ENCODE measurements at regions not wholly inside any gene's neighbourhood (a gene's known extent, or its start where the extent isn't known, plus 50 kb on each side); places are given as distances from the start of the nearest gene placed in this dataset.
"Not testable (repeated sequence)": the region's sequence is repeated elsewhere in the genome, so short reads cannot be mapped to it uniquely, and the experiment has no call there.

DNA sequence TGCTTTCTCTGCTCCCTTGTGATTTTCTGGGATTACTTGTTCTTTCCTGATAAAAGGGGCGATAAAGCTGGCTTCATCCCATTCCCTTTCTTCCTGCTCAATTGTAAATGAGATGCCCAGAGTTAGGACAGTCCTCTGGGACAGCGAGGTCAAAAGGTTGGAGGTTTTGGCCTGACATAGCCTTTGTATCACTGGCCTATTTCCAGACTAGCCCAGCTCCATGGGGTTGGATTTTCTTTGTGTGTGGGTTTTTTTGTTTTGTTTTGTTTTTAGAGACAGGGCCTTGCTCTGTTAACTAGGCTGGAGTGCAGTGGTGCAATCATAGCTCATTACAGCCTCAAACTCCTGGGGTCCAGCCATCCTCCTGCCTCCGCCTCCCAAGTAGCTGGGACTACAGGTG, 57.8 kb downstream of the NPIPB11 start:
- H3K4me2 ChIP-seq (ENCODE audit: low read length); H2AFZ ChIP-seq (ENCODE audit: low read length); H4K20me1 ChIP-seq (ENCODE audit: insufficient read depth, low read length); DNase-seq (ENCODE audit: low spot score); H3K4me3 ChIP-seq (ENCODE audit: low read depth, low read length, poor library complexity, severe bottlenecking); H3K36me3 ChIP-seq (ENCODE audit: insufficient read depth, low read length); BruUV-seq (replicated peaks); H3K9me2 ChIP-seq (ENCODE audit: insufficient read depth, low read length); H3K9me3 ChIP-seq (ENCODE audit: low read length); H3K27ac ChIP-seq (ENCODE audit: low read depth, low read length, poor library complexity, severe bottlenecking); CTCF ChIA-PET (ENCODE audit: unreplicated experiment); H3K79me2 ChIP-seq (ENCODE audit: insufficient read depth, low read depth, low read length); intact Hi-C loops (cut with micrococcal nuclease; ENCODE audit: unreplicated experiment); POLR2A ChIA-PET: not testable (repeated sequence)
- peaks cover 45% of the 10 kb centered on the region for H3K4me1 ChIP-seq (ENCODE audit: insufficient read depth, low read length, poor library complexity, severe bottlenecking)

DNA sequence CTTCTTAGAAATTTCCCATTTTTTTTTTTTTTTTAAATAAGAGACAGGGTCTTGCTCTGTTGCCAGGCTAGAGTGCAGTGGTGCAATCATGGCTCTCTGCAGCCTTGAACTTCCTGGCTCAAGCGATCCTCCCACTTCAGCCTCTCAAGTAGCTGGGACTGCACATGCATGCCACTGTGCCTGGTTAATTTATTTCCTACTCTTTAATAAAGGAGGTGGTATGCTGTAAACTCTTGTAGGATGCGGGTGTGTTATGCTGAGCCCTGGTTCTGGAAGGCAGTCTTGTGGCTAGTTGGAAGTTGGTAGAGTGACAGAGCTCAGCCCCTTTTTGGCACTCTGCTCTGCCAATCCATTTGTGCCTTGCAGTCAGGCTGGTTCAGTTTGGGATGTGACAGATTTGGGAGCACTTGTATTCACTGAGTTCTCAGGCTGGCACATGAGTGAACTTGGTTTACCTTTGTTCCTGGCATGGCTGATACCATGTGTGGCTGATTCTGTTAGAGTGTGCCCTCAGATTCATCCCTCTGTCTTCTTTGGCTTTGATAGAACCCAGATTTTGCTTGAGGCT, 58.3 kb downstream of the NPIPB11 start:
- H3K9me3 ChIP-seq (ENCODE audit: low read length); H3K4me3 ChIP-seq (ENCODE audit: low read depth, low read length, poor library complexity, severe bottlenecking); H3K36me3 ChIP-seq (ENCODE audit: insufficient read depth, low read length); H4K20me1 ChIP-seq (ENCODE audit: insufficient read depth, low read length); H3K9me2 ChIP-seq (ENCODE audit: insufficient read depth, low read length); CTCF ChIA-PET (ENCODE audit: unreplicated experiment); H2AFZ ChIP-seq (ENCODE audit: low read length); intact Hi-C loops (cut with micrococcal nuclease; ENCODE audit: unreplicated experiment); BruUV-seq (replicated peaks); H3K79me2 ChIP-seq (ENCODE audit: insufficient read depth, low read depth, low read length); DNase-seq (ENCODE audit: low spot score): not testable (repeated sequence)
- POLR2A ChIA-PET: interaction anchor here (0.7 to 1.0 kb wide), 2 partner anchors 8 to 12 kb away, joined by 3 read pairs; no protein-coding TSS in a partner anchor
- Histone ChIP-seq H3K4me1 (ENCODE audit: insufficient read depth, low read length, poor library complexity, severe bottlenecking) (peaks cover 49% of the 10 kb centered on the region), H3K4me2 (ENCODE audit: low read length) (0 out of 2 replicates have a peak overlapping the region, but pooled peaks have one; percentile 32), H3K27ac (ENCODE audit: low read depth, low read length, poor library complexity, severe bottlenecking) (peak overlapping the region; percentile 87)

DNA sequence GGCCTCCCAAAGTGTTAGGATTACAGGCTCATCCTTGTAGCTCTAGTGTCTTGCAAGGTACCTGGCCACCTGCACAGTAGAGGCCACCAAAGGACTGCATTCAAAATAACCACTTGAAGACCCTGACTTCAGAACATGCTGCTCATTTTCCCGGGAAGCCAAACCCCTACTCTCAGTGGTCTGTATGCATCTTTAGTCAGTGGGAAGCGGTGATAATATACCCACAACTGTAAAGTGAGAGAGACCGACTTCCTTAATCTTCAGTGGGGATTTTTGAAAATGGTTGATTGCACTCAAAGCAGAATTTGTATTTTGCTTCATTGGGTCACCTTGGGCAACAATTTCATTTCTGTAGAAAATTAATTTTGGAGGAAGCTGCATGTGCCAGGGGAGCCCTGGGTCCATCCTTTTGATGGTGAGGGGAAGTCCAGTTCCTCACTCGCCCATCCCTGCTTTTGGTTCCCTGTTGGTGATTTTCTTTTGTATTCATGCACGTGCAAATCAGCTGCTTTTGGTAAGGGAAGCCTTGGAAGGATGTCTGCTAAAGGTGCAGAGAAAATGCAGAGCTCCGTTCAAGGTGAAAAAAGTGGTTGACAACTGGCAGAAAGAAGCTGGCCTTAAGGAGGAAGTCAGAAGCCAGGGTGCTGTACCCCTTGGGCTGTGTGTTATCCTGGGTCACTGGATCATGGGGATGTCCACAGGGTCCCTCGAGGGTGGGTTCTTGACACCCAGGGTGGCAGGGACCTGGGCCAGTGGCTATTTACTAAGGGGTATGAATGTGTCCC, 59.5 kb downstream of the NPIPB11 start:
- POLR2A ChIA-PET: interaction anchor here (1.0 kb wide), 1 partner anchor 10 kb away, joined by 3 read pairs; no protein-coding TSS in a partner anchor
- H3K4me2 ChIP-seq (ENCODE audit: low read length): peak overlapping the region; percentile 41; the same call in 1 of the 2 replicates
- CTCF ChIA-PET (ENCODE audit: unreplicated experiment); H3K79me2 ChIP-seq (ENCODE audit: insufficient read depth, low read depth, low read length); H2AFZ ChIP-seq (ENCODE audit: low read length); BruUV-seq (replicated peaks); H3K4me3 ChIP-seq (ENCODE audit: low read depth, low read length, poor library complexity, severe bottlenecking); H3K36me3 ChIP-seq (ENCODE audit: insufficient read depth, low read length); intact Hi-C loops (cut with micrococcal nuclease; ENCODE audit: unreplicated experiment); H3K9me2 ChIP-seq (ENCODE audit: insufficient read depth, low read length); H4K20me1 ChIP-seq (ENCODE audit: insufficient read depth, low read length); H3K9me3 ChIP-seq (ENCODE audit: low read length): not testable (repeated sequence)
- peak overlapping the region; percentile 87 for H3K27ac ChIP-seq (ENCODE audit: low read depth, low read length, poor library complexity, severe bottlenecking)
- peaks cover 61% of the 10 kb centered on the region for H3K4me1 ChIP-seq (ENCODE audit: insufficient read depth, low read length, poor library complexity, severe bottlenecking)
- DNase-seq (ENCODE audit: low spot score): peak; percentile 52

DNA sequence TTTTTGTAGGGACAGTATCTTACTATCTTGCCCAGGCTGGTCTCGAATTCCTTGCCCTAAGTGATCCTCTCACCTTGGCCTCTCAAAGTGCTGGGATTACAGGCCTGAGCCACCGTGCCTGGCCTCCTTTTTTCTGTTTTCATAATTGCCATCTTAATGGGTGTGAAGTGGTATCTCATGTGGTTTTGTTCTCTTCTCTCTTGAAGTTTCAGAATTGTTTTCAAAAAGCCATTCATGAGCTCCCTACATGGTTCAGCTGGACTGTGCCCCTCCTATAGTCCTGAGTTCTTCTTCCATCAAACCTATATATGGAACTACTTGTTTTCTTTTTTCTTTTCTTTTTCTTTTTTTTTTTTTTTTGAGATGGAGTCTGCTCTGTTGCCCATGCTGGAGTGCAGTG, 60.3 kb downstream of the NPIPB11 start:
- CTCF ChIA-PET (ENCODE audit: unreplicated experiment): not testable (repeated sequence)

DNA sequence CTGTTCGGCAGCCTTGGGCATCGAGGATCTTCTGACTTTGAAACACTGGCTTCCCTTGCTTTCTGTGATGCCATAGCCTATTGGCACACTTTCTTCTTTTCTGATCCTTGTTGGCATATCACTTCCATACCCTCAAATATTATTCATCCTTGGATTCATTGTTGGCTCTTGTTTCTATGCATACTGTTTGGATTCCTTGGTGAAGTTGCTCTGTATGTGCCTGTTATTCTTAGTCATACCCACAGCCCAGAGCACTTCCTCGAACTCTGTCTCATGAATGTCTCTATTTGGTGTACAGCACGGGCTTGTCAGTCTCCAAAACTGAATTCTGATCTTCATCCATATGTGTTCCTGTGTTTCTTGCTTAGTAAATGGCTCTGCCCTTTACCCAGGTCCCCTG, 63.6 kb downstream of the NPIPB11 start:
- H4K20me1 ChIP-seq (ENCODE audit: insufficient read depth, low read length); BruUV-seq (replicated peaks); POLR2A ChIA-PET; intact Hi-C loops (cut with micrococcal nuclease; ENCODE audit: unreplicated experiment); H2AFZ ChIP-seq (ENCODE audit: low read length); H3K27ac ChIP-seq (ENCODE audit: low read depth, low read length, poor library complexity, severe bottlenecking); DNase-seq (ENCODE audit: low spot score); H3K36me3 ChIP-seq (ENCODE audit: insufficient read depth, low read length); H3K4me3 ChIP-seq (ENCODE audit: low read depth, low read length, poor library complexity, severe bottlenecking); H3K9me2 ChIP-seq (ENCODE audit: insufficient read depth, low read length); H3K9me3 ChIP-seq (ENCODE audit: low read length); CTCF ChIA-PET (ENCODE audit: unreplicated experiment); H3K79me2 ChIP-seq (ENCODE audit: insufficient read depth, low read depth, low read length): not testable (repeated sequence)
- Histone ChIP-seq H3K4me1 (ENCODE audit: insufficient read depth, low read length, poor library complexity, severe bottlenecking) (peaks cover 78% of the 10 kb centered on the region), H3K4me2 (ENCODE audit: low read length) (0 out of 2 replicates have a peak overlapping the region, but pooled peaks have one; percentile 22)

More for the DNA sequence above, 60.3 kb downstream of the NPIPB11 start:
- H3K36me3 ChIP-seq (ENCODE audit: insufficient read depth, low read length); H4K20me1 ChIP-seq (ENCODE audit: insufficient read depth, low read length); BruUV-seq (replicated peaks); H3K79me2 ChIP-seq (ENCODE audit: insufficient read depth, low read depth, low read length); H3K9me2 ChIP-seq (ENCODE audit: insufficient read depth, low read length); H2AFZ ChIP-seq (ENCODE audit: low read length); DNase-seq (ENCODE audit: low spot score); H3K4me2 ChIP-seq (ENCODE audit: low read length); H3K4me3 ChIP-seq (ENCODE audit: low read depth, low read length, poor library complexity, severe bottlenecking); POLR2A ChIA-PET; intact Hi-C loops (cut with micrococcal nuclease; ENCODE audit: unreplicated experiment); H3K9me3 ChIP-seq (ENCODE audit: low read length): not testable (repeated sequence)
- H3K27ac ChIP-seq (ENCODE audit: low read depth, low read length, poor library complexity, severe bottlenecking): peak overlapping the region; percentile 87
- peaks cover 69% of the 10 kb centered on the region for H3K4me1 ChIP-seq (ENCODE audit: insufficient read depth, low read length, poor library complexity, severe bottlenecking)

DNA sequence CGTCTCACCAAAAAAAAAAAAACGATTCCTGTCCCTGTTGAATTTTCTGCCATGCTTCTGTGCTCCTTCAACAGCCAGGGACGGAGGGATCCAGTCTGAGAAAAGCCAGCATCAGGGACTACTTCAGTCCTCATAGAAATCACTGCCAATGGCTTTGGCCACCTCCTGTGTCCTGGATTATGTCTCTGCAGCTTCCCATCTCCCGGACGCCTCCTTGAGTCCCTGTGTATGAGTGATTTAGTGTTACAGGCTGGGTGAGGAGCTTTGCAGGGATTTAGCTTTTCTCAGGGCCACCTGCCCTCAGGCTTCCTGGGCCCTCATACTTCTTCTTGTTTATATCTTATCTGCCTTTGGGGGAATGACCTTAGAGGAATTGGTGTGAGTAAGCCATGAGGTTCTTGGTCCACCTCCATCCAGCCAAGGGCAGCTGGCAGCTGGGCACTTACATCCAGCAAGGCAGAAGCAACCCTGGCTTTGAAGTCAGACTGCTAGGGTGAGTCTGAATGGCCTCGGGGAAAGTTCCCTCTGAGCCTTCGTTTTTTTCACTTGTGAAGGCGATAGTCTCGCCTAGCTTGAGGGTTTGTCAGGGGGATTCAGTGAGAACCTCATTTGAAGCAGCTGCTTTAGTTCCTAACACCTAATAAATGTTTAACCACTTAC, 65.6 kb downstream of the NPIPB11 start:
- CTCF ChIA-PET (ENCODE audit: unreplicated experiment); H3K9me2 ChIP-seq (ENCODE audit: insufficient read depth, low read length); DNase-seq (ENCODE audit: low spot score); H4K20me1 ChIP-seq (ENCODE audit: insufficient read depth, low read length); H3K79me2 ChIP-seq (ENCODE audit: insufficient read depth, low read depth, low read length); BruUV-seq (replicated peaks); H3K36me3 ChIP-seq (ENCODE audit: insufficient read depth, low read length); H2AFZ ChIP-seq (ENCODE audit: low read length); H3K9me3 ChIP-seq (ENCODE audit: low read length); POLR2A ChIA-PET; H3K4me3 ChIP-seq (ENCODE audit: low read depth, low read length, poor library complexity, severe bottlenecking); intact Hi-C loops (cut with micrococcal nuclease; ENCODE audit: unreplicated experiment): not testable (repeated sequence)
- peak overlapping the region; percentile 85 for H3K27ac ChIP-seq (ENCODE audit: low read depth, low read length, poor library complexity, severe bottlenecking)
- peaks cover 80% of the 10 kb centered on the region for H3K4me1 ChIP-seq (ENCODE audit: insufficient read depth, low read length, poor library complexity, severe bottlenecking)
- peak overlapping the region; percentile 28 for H3K4me2 ChIP-seq (ENCODE audit: low read length)
